K562 (cell line): ENCODE measurements at regions not wholly inside any gene's neighbourhood (a gene's known extent, or its start where the extent isn't known, plus 50 kb on each side); places are given as distances from the start of the nearest gene placed in this dataset.

Experiments used
- ATAC-seq: fragments of 200-7000 bp; cut with Tn5 transposase; 3 replicates; pipeline ENCODE4 v1.9.1; 2020; ENCODE audit warnings: moderate library complexity
- BruUV-seq: library from RNA; stranded (reverse); fragments of 400-500 nt; replicated peaks from 2 replicates; lab custom pipeline; 2021; lab: Mats Ljungman, UMichigan
- CTCF ChIA-PET: fragments of 300-600 bp; formaldehyde crosslinking; extraction: SDS; loops from one replicate; lab custom pipeline; 2021; ENCODE audit warnings: low intra/inter-chr PET ratio; lab: Yijun Ruan, JAX
- POLR2A ChIA-PET: fragments of 300-600, 350-650 bp; sonication (Branson Sonifier 250); formaldehyde crosslinking; extraction: SDS; loops from one replicate; lab custom pipeline; 2021; ENCODE audit warnings: antibody characterized with exemption, inconsistent platforms; lab: Yijun Ruan, JAX
- DNase-seq, 4 experiments: peaks; one replicate each; pipeline versions ENCODE4 v3.0.0 to v3.0.0-alpha.2; 2011 to 2018; ENCODE audit warnings: low spot score in 3 of 4, mixed read lengths in 3 of 4; ENCODE audit errors: extremely low read depth in 1 of 4
- FAIRE-seq: peaks from 2 replicates; lab custom pipeline; 2011; peaks lifted over from hg19 to GRCh38; lab: Jason Lieb, UNC
- H2AFZ ChIP-seq: 2 replicates; pipeline ENCODE4 v1.6.0; 2011; ENCODE audit warnings: low read depth, low read length, control low read depth, inconsistent platforms
- H3K27ac ChIP-seq: fragments of 200-600 bp; 3 replicates; pipeline ENCODE4 v1.8.0; 2011; ENCODE audit warnings: low read depth, mild to moderate bottlenecking, control low read depth, inconsistent platforms, low read length, moderate library complexity, mixed read lengths; ENCODE audit errors: extremely low read depth
- H3K27me3 ChIP-seq, 2 experiments: fragments of 300-600 bp in 1 of 2; 2 replicates in 1 of 2; 3 replicates in 1 of 2; pipeline versions ENCODE4 v1.6.0 to v1.8.0; 2011; ENCODE audit warnings: inconsistent platforms in 2 of 2, low read length in 2 of 2, mild to moderate bottlenecking in 1 of 2, mixed read lengths in 1 of 2, moderate library complexity in 1 of 2; ENCODE audit not compliant: control insufficient read depth in 2 of 2, insufficient read depth in 2 of 2
- H3K36me3 ChIP-seq: fragments of 300-600 bp; 3 replicates; pipeline ENCODE4 v1.8.0; 2011; ENCODE audit warnings: mild to moderate bottlenecking, low read length, inconsistent platforms; ENCODE audit not compliant: control insufficient read depth, insufficient read depth
- H3K4me1 ChIP-seq, 2 experiments: fragments of 200-600 bp in 1 of 2; replicated peaks in 1 of 2; 2 replicates in 1 of 2; 3 replicates in 1 of 2; pipeline versions ENCODE4 v1.5.1 to v1.8.0; 2011; ENCODE audit warnings: inconsistent platforms in 2 of 2, low read length in 2 of 2, mild to moderate bottlenecking in 1 of 2, mixed read lengths in 1 of 2, moderate library complexity in 1 of 2; ENCODE audit not compliant: control insufficient read depth in 2 of 2, insufficient read depth in 2 of 2
- H3K4me2 ChIP-seq: 2 replicates; pipeline ENCODE4 v1.6.1; 2011; ENCODE audit warnings: low read length, control low read depth, inconsistent platforms, mixed read lengths; ENCODE audit not compliant: insufficient read depth
- H3K4me3 ChIP-seq: fragments of 200-600 bp; sonication (generic), shearing (Covaris generic); 2 replicates; pipeline ENCODE4 v1.5.1; 2016; ENCODE audit warnings: control low read depth, inconsistent platforms
- H3K79me2 ChIP-seq: fragments of 200-600 bp; 3 replicates; pipeline ENCODE4 v1.8.0; 2011; ENCODE audit warnings: low read length, inconsistent platforms; ENCODE audit not compliant: control insufficient read depth, insufficient read depth
- H3K9ac ChIP-seq, 2 experiments: 2 replicates each; pipeline versions ENCODE4 v1.6.0 to v1.6.1; 2011; ENCODE audit warnings: low read depth in 2 of 2, low read length in 2 of 2, control low read depth in 1 of 2, inconsistent platforms in 1 of 2, mild to moderate bottlenecking in 1 of 2, mixed read lengths in 1 of 2; ENCODE audit not compliant: insufficient read depth in 1 of 2
- H3K9me1 ChIP-seq: one replicate; pipeline ENCODE4 v1.6.0; 2011; ENCODE audit warnings: inconsistent platforms, mild to moderate bottlenecking, low read length, moderate library complexity; ENCODE audit not compliant: control insufficient read depth, insufficient read depth
- H3K9me3 ChIP-seq: replicated peaks from 2 replicates; pipeline ENCODE4 v1.5.1; 2011; ENCODE audit warnings: low read depth, low read length, inconsistent platforms; ENCODE audit not compliant: control insufficient read depth, insufficient read depth
- H4K20me1 ChIP-seq: replicated peaks from 2 replicates; pipeline ENCODE4 v1.6.1; 2011; ENCODE audit warnings: low read length, inconsistent platforms, mixed read lengths; ENCODE audit not compliant: control insufficient read depth, insufficient read depth
- ATF7 ChIP-seq: fragments of 450-650 bp; IDR thresholded peaks from 2 replicates; pipeline ENCODE4 v1.7.1; 2014; ENCODE audit warnings: mild to moderate bottlenecking, moderate library complexity
- CCAR2 ChIP-seq: fragments of 200-400 bp; formaldehyde crosslinking; IDR thresholded peaks from 2 replicates; pipeline ENCODE4 v1.6.1; 2017; ENCODE audit warnings: mild to moderate bottlenecking, low read depth, low read length
- CREB1 ChIP-seq, 2 experiments: sonication (generic) in 1 of 2; formaldehyde crosslinking in 1 of 2; IDR thresholded peaks; 2 replicates each; pipeline versions ENCODE4 v1.6.1 to v1.8.0; 2012 to 2022; ENCODE audit warnings: inconsistent platforms in 1 of 2, mild to moderate bottlenecking in 1 of 2, missing genetic modification reagents in 1 of 2, moderate library complexity in 1 of 2
- EHMT2 ChIP-seq: fragments of 450-650 bp; IDR thresholded peaks from 2 replicates; pipeline ENCODE4 v1.6.1; 2018; ENCODE audit warnings: antibody characterized with exemption
- MEF2A ChIP-seq: IDR thresholded peaks from 2 replicates; pipeline ENCODE4 v1.6.1; 2011; ENCODE audit warnings: low read depth, mild to moderate bottlenecking, low read length, moderate library complexity; ENCODE audit not compliant: control insufficient read depth
- MXD1 ChIP-seq: fragments of 250-450 bp; sonication (Bioruptor Pico); IDR thresholded peaks from 2 replicates; pipeline ENCODE4 v1.8.0; 2021; ENCODE audit warnings: borderline replicate concordance, mild to moderate bottlenecking, moderate library complexity; ENCODE audit not compliant: poor library complexity, severe bottlenecking
- NCOA4 ChIP-seq: fragments of 450-650 bp; IDR thresholded peaks from 2 replicates; pipeline ENCODE4 v1.6.1; 2018; ENCODE audit warnings: mild to moderate bottlenecking; ENCODE audit not compliant: partially characterized antibody
- RHOXF2B ChIP-seq: fragments of 250-450 bp; sonication (Bioruptor Pico); conservative IDR thresholded peaks from 2 replicates; pipeline ENCODE4 v1.5.1; 2021
- SIN3A ChIP-seq, 2 experiments: fragments of 150-350 bp in 1 of 2; IDR thresholded peaks; 2 replicates each; pipeline ENCODE4 v1.6.1; 2011 to 2016; ENCODE audit warnings: borderline replicate concordance in 2 of 2, low read depth in 2 of 2, low read length in 2 of 2, mild to moderate bottlenecking in 2 of 2, moderate library complexity in 2 of 2; ENCODE audit not compliant: control insufficient read depth in 1 of 2
- ZNF174 ChIP-seq: fragments of 250-450 bp; sonication (Bioruptor Pico); IDR thresholded peaks from 2 replicates; pipeline ENCODE4 v1.4.0; 2020; ENCODE audit warnings: mild to moderate bottlenecking
- ZNF3 ChIP-seq: fragments of 250-450 bp; sonication (Bioruptor Pico); IDR thresholded peaks from 2 replicates; pipeline ENCODE4 v1.5.0; 2021; ENCODE audit warnings: mild to moderate bottlenecking, moderate library complexity
- ZNF449 ChIP-seq: fragments of 250-450 bp; sonication (Bioruptor Pico); IDR thresholded peaks from 2 replicates; pipeline ENCODE4 v1.8.0; 2022; ENCODE audit warnings: moderate library complexity, mild to moderate bottlenecking, inconsistent platforms
- ZNF592 ChIP-seq: fragments of 450-650 bp; IDR thresholded peaks from 2 replicates; pipeline ENCODE4 v1.6.1; 2017; ENCODE audit warnings: antibody characterized with exemption, mild to moderate bottlenecking
- WGBS: fragments of 100-300 bp; shearing (Covaris generic); methylation state at CpG from one replicate; pipeline ENCODE4 v1.1.6; 2016; ENCODE audit warnings: low coverage, mixed read lengths; ENCODE audit not compliant: insufficient coverage; ENCODE audit errors: missing lambda C conversion rate; 5-methylcytosine and 5-hydroxymethylcytosine counted together
- in situ Hi-C: fragments of 300-500 bp; cut with MboI; formaldehyde crosslinking; loops from 4 replicates; pipeline ENCODE4 v1.15.0; 2018; ENCODE audit warnings: inconsistent platforms, mixed read lengths
- intact Hi-C: fragments of 100-400 bp; cut with micrococcal nuclease; formaldehyde crosslinking; loops from 2 replicates; pipeline ENCODE4 v1.14.2; 2022

- intact Hi-C loops, result no loop called here
- Histone ChIP-seq H4K20me1 (no peaks in the 10 kb centered on the region), H3K9ac (no peak overlapping the region), H3K9me3 (no peaks in the 10 kb centered on the region), H3K27me3 (no peaks in the 10 kb centered on the region), H3K4me3 (no peak overlapping the region), H3K36me3 (no peaks in the 10 kb centered on the region), H3K4me1 (no peaks in the 10 kb centered on the region), H3K79me2 (no peaks in the 10 kb centered on the region), H3K27ac (no peak overlapping the region), H3K4me2 (no peak overlapping the region), H2AFZ (no peak overlapping the region), H3K9me1 (no peaks in the 10 kb centered on the region)
- ChIA-PET CTCF (no interaction called here), POLR2A (interaction anchor here (0.7 kb wide), 1 partner anchor 1157 kb away, joined by 3 read pairs; no protein-coding TSS in a partner anchor)
- FAIRE-seq (no peak), ATAC-seq (no peak), DNase-seq (no peak)
- BruUV-seq, result no TSS peak
- in situ Hi-C loops, result no loop called here
- WGBS, result 2% methylated on average over 5 of the region's 5 CpGs
- TF ChIP-seq SIN3A (IDR thresholded peaks at IDR 0.05; ENCODE audit: borderline replicate concordance in 2 of 2, control insufficient read depth in 1 of 2, low read depth in 2 of 2, low read length in 2 of 2) (no peak), MEF2A (no peak), CCAR2 (no peak), ZNF3 (CRISPR knock-in tag) (no peak), ATF7 (no peak), NCOA4 (no peak), ZNF449 (CRISPR knock-in tag) (no peak), CREB1 (IDR thresholded peaks at IDR 0.05) (no peak), CREB1 (CRISPR knock-in tag; IDR thresholded peaks at IDR 0.05) (no peak), MXD1 (CRISPR knock-in tag) (no peak), EHMT2 (no peak), ZNF174 (CRISPR knock-in tag) (no peak), ZNF592 (no peak), RHOXF2B (CRISPR knock-in tag) (no peak)
Measured at GRCh38 chr4:27128443-27128842, 267.8 kb downstream of the STIM2 start.
